ENCODE measurements at regions not wholly inside any gene's neighbourhood (a gene's known extent, or its start where the extent isn't known, plus 50 kb on each side); places are given as distances from the start of the nearest gene placed in this dataset.
"Not testable (repeated sequence)": the region's sequence is repeated elsewhere in the genome, so short reads cannot be mapped to it uniquely, and the experiment has no call there.

DNA sequence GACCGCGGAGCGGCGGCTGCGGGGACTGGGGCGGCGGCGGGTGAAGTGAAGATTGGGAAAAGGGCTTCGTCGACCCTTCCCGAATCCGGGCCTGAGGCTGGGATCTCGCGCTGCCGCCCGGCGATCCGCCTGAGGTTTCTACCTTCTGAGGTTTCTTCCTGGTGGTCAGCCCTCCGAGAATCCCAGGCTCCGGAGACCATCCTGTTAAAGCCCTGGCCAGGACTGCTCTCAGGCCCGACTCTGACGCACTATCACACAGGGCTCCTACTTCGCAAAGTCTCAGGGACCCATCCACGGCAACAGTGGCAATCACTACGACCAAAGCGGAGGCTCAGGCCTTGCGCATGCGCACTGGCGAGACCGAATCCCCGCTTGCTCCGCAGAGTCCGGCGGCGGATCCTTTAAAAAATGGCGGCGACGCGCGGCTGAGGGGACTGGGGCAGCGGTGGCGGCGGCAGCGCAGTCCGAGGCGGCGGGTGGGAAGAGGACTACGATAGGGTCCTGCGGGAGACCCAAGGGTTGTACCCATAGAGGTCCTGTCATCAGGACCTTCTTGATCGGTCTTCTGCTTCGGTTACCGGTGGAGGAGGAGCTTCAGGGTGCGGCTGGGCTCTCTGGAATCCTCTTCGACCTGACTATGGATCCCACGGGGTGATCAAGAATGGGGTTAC, 157.2 kb upstream of the ZNF337 start:
- H3K36me3 ChIP-seq (ENCODE audit: insufficient read depth); H3K27ac ChIP-seq; H3K79me2 ChIP-seq (ENCODE audit: insufficient read depth, low read depth); H3K4me3 ChIP-seq (IDR thresholded peaks at IDR 0.05; ENCODE audit: insufficient read depth, low read depth, low read length); H3K27me3 ChIP-seq (ENCODE audit: insufficient read depth, low read depth); H3K4me1 ChIP-seq (ENCODE audit: low read depth, poor library complexity, severe bottlenecking); H4K20me1 ChIP-seq (ENCODE audit: insufficient read depth): not testable (repeated sequence)
- H2AFZ ChIP-seq (ENCODE audit: low read depth): peak overlapping the region; percentile 83
- H3K9ac ChIP-seq: peak overlapping the region; percentile 53; the same call in 1 of the 2 replicates
- peak overlapping the region; percentile 33; the same call in 1 of the 2 replicates for H3K4me2 ChIP-seq

DNA sequence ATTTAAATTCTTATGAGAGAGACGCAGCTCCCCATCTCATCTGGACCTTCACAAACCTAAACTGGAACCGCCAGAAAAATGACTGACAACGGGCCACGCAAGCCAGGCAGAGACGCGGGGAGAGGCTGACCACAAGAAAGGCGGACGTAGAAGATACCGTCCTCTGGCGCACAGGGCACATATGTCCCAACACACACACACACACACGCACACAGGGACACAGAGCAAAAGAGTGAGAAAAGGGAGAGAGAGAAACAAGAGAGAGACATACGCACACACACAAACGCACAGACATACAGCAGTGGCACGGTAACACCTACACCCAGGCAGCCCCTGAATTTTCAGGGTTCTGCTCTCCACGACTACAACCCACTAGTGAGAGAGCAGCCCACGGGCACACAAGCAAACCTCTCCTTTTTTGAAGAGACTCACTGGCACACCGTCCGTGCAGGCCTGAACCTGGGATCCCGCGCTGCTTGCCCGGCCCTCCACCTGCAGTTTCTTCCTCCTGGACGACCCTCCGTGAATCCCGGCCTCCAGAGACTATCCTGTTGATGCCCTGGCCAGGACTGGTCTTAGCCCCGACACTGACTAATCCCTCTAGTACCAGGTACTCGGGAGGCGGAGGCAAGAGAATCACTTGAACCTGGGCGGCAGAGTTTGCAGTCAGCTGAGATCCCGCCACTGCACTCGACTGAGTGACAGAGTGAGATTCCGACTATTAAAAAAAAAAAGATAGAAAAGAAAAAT, 156.5 kb upstream of the ZNF337 start:
- H3K79me2 ChIP-seq (ENCODE audit: insufficient read depth, low read depth); H3K4me1 ChIP-seq (ENCODE audit: low read depth, poor library complexity, severe bottlenecking); H3K36me3 ChIP-seq (ENCODE audit: insufficient read depth); H3K27ac ChIP-seq; H3K27me3 ChIP-seq (ENCODE audit: insufficient read depth, low read depth); H4K20me1 ChIP-seq (ENCODE audit: insufficient read depth); H3K4me3 ChIP-seq (IDR thresholded peaks at IDR 0.05; ENCODE audit: insufficient read depth, low read depth, low read length): not testable (repeated sequence)
- H3K9ac ChIP-seq: peak overlapping the region; percentile 53; the same call in 1 of the 2 replicates
- H3K4me2 ChIP-seq: peak overlapping the region; percentile 33; the same call in 1 of the 2 replicates
- H2AFZ ChIP-seq (ENCODE audit: low read depth): peak overlapping the region; percentile 83; the same call in 1 of the 2 replicates

- H3K36me3 ChIP-seq (ENCODE audit: insufficient read depth); H3K79me2 ChIP-seq (ENCODE audit: insufficient read depth, low read depth); H4K20me1 ChIP-seq (ENCODE audit: insufficient read depth); H3K9ac ChIP-seq; H3K4me1 ChIP-seq (ENCODE audit: low read depth, poor library complexity, severe bottlenecking); H3K4me2 ChIP-seq; H3K4me3 ChIP-seq (IDR thresholded peaks at IDR 0.05; ENCODE audit: insufficient read depth, low read depth, low read length); H3K27me3 ChIP-seq (ENCODE audit: insufficient read depth, low read depth); H2AFZ ChIP-seq (ENCODE audit: low read depth); H3K27ac ChIP-seq: not testable (repeated sequence)
Measured at GRCh38 chr20:25850133-25850532, 153.5 kb upstream of the ZNF337 start.

DNA sequence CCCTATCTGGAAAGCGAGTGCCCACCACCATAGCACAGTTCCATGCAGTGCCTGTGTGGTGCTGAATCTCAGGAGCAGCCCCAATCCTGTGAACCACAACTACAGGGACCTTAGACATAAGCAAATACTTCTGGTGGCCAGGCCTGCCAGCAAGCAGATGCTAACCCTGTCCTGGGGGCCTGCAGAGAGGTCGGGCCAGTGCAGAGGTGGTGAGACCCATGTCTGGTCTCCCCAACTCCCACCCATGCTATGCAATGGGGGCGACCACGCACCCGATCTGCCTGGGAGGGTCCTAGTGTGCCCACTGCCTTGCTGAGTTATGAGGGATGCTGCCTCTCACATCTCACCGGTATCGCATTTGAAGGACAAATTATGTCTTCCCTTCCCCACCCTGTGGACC, 151.6 kb upstream of the ZNF337 start:
- no peaks in the 10 kb centered on the region for H3K4me1 ChIP-seq (ENCODE audit: low read depth, poor library complexity, severe bottlenecking)

DNA sequence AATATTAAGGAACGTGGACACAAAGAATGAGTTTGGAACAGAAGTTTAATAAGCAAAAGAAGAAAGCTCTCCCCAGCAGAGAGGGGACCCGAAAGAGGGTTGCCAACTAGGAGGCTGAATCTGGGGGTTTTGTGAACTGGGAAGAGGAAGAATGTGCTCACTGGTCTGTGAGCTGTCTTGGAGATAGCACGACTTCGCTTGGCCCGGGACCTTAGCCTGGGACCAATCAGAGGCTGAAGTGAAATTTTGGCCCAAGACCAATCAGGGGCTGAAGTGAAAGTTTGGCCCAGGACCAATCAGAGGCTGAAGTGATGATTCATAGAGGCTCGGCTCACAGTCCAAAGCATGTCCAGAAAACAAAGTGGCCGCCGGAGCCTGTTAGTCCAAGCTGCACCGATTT, 148.0 kb upstream of the ZNF337 start:
- H3K9ac ChIP-seq; H4K20me1 ChIP-seq (ENCODE audit: insufficient read depth); H3K4me1 ChIP-seq (ENCODE audit: low read depth, poor library complexity, severe bottlenecking); H3K4me3 ChIP-seq (IDR thresholded peaks at IDR 0.05; ENCODE audit: insufficient read depth, low read depth, low read length); H3K27me3 ChIP-seq (ENCODE audit: insufficient read depth, low read depth); H3K4me2 ChIP-seq; H2AFZ ChIP-seq (ENCODE audit: low read depth); H3K79me2 ChIP-seq (ENCODE audit: insufficient read depth, low read depth); H3K27ac ChIP-seq; H3K36me3 ChIP-seq (ENCODE audit: insufficient read depth): not testable (repeated sequence)

More for the DNA sequence above, 151.6 kb upstream of the ZNF337 start:
- Histone ChIP-seq H4K20me1 (ENCODE audit: insufficient read depth) (no peaks in the 10 kb centered on the region), H3K27me3 (ENCODE audit: insufficient read depth, low read depth) (no peaks in the 10 kb centered on the region), H3K27ac (no peak overlapping the region), H3K79me2 (ENCODE audit: insufficient read depth, low read depth) (no peaks in the 10 kb centered on the region), H3K9ac (no peak overlapping the region), H2AFZ (ENCODE audit: low read depth) (no peak overlapping the region), H3K4me2 (no peak overlapping the region), H3K36me3 (ENCODE audit: insufficient read depth) (no peaks in the 10 kb centered on the region), H3K4me3 (IDR thresholded peaks at IDR 0.05; ENCODE audit: insufficient read depth, low read depth, low read length) (no peak overlapping the region)
- TF ChIP-seq, protein P1, sequence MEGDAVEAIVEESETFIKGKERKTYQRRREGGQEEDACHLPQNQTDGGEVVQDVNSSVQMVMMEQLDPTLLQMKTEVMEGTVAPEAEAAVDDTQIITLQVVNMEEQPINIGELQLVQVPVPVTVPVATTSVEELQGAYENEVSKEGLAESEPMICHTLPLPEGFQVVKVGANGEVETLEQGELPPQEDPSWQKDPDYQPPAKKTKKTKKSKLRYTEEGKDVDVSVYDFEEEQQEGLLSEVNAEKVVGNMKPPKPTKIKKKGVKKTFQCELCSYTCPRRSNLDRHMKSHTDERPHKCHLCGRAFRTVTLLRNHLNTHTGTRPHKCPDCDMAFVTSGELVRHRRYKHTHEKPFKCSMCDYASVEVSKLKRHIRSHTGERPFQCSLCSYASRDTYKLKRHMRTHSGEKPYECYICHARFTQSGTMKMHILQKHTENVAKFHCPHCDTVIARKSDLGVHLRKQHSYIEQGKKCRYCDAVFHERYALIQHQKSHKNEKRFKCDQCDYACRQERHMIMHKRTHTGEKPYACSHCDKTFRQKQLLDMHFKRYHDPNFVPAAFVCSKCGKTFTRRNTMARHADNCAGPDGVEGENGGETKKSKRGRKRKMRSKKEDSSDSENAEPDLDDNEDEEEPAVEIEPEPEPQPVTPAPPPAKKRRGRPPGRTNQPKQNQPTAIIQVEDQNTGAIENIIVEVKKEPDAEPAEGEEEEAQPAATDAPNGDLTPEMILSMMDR (conservative IDR thresholded peaks at IDR 0.05; ENCODE audit: low read depth, low read length): no peak

- not testable (repeated sequence) for H3K27me3 ChIP-seq (ENCODE audit: insufficient read depth, low read depth); H2AFZ ChIP-seq (ENCODE audit: low read depth); H3K4me2 ChIP-seq; H3K36me3 ChIP-seq (ENCODE audit: insufficient read depth); H3K9ac ChIP-seq; H3K79me2 ChIP-seq (ENCODE audit: insufficient read depth, low read depth); H3K27ac ChIP-seq; H3K4me1 ChIP-seq (ENCODE audit: low read depth, poor library complexity, severe bottlenecking); H4K20me1 ChIP-seq (ENCODE audit: insufficient read depth); H3K4me3 ChIP-seq (IDR thresholded peaks at IDR 0.05; ENCODE audit: insufficient read depth, low read depth, low read length)
Measured at GRCh38 chr20:25813511-25813910, 116.9 kb upstream of the ZNF337 start.

DNA sequence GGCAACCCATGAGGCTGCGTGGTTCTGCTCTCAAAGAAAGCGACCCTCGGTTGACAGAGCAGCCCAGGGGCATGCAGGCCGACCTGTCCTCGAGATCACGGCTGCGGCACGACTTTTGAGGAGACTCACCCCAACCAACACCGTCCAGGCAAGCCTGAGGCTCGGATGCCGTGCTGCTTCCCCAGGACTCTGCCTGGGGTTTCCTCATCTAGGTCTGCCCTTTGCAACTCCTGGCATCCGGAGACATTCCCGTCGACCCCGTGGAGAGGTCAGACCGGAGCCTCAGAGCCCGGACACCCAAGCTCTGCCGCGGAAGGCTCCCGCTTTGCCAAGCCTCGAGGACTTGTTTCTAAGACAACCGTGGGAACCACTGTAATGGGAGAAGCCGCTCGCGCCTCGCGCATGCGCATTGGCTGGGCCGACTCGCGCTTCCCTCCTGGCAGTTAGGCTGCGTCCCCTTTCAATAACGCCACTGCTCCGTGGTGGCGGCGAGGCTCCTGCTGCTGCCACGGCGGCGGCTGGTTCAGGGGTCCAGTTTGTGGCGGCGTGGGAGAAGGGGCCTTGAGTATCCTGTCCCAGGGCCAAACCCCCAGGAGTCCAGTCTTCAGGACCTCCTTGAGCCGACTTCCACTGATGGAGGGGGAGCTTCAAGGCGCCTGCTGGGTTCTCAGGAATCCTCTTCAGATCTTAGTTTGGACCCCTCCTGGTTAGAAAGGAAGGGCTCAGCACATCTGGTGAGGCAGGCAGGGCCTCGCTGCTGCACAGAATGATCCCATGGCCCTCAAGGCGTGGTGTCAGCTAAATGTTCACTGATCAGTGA, 101.7 kb upstream of the ZNF337 start:
- H3K4me2 ChIP-seq; H3K27me3 ChIP-seq (ENCODE audit: insufficient read depth, low read depth); H3K9ac ChIP-seq; H3K4me3 ChIP-seq (IDR thresholded peaks at IDR 0.05; ENCODE audit: insufficient read depth, low read depth, low read length); H3K36me3 ChIP-seq (ENCODE audit: insufficient read depth); H4K20me1 ChIP-seq (ENCODE audit: insufficient read depth); H3K4me1 ChIP-seq (ENCODE audit: low read depth, poor library complexity, severe bottlenecking); H3K79me2 ChIP-seq (ENCODE audit: insufficient read depth, low read depth); H3K27ac ChIP-seq; H2AFZ ChIP-seq (ENCODE audit: low read depth): not testable (repeated sequence)

DNA sequence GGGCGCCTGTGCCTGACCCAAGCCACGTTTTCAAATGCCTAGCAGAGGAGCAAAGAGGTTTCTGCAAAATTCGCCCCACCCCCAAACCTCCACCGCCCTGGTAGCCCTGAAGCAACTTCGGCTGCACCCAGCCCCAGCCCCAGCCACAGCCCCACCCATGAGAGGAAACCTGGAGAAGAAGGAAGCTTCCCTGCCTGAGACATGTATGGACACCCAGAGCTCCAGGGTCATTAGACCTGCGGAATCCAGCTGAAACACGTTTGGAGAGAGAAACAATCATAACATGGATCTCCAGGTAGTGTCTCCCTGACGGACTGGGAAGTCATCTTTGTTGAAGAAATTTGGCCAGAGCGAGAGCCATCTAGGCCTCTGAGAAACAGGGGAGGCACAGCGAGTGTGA, 100.4 kb upstream of the ZNF337 start:
- H3K79me2 ChIP-seq (ENCODE audit: insufficient read depth, low read depth); H3K4me1 ChIP-seq (ENCODE audit: low read depth, poor library complexity, severe bottlenecking); H3K9ac ChIP-seq; H3K4me2 ChIP-seq; H3K36me3 ChIP-seq (ENCODE audit: insufficient read depth); H2AFZ ChIP-seq (ENCODE audit: low read depth); H3K27ac ChIP-seq; H4K20me1 ChIP-seq (ENCODE audit: insufficient read depth); H3K4me3 ChIP-seq (IDR thresholded peaks at IDR 0.05; ENCODE audit: insufficient read depth, low read depth, low read length); H3K27me3 ChIP-seq (ENCODE audit: insufficient read depth, low read depth): not testable (repeated sequence)

DNA sequence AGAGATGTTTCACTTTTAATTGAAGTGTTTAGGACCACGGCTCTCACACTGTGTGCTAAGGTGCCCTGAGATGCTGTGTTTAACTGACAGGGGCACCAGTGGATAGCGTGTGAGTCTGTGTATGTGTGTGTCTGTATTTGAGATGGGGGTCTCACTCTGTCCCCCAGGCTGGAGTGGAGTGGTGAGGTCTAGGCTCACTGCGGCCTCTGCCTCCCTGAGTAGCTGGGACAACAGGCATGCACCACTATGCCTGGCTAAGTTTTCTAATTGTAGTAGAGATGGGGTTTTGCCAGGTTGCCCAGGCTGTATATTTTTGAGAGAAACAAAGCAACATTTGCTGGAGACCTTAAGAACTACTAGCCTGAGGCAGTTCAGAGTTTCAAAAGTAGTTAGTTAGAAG, 80.6 kb upstream of the ZNF337 start:
- not testable (repeated sequence) for H3K27me3 ChIP-seq (ENCODE audit: insufficient read depth, low read depth); H3K4me2 ChIP-seq; H3K4me3 ChIP-seq (IDR thresholded peaks at IDR 0.05; ENCODE audit: insufficient read depth, low read depth, low read length); H3K36me3 ChIP-seq (ENCODE audit: insufficient read depth); H3K79me2 ChIP-seq (ENCODE audit: insufficient read depth, low read depth); H2AFZ ChIP-seq (ENCODE audit: low read depth); H4K20me1 ChIP-seq (ENCODE audit: insufficient read depth); H3K9ac ChIP-seq; H3K27ac ChIP-seq; H3K4me1 ChIP-seq (ENCODE audit: low read depth, poor library complexity, severe bottlenecking)

All from KMS-11 (cell line).